ENCODE measurements at regions not wholly inside any gene's neighbourhood (a gene's known extent, or its start where the extent isn't known, plus 50 kb on each side); places are given as distances from the start of the nearest gene placed in this dataset.
"Not testable (repeated sequence)": the region's sequence is repeated elsewhere in the genome, so short reads cannot be mapped to it uniquely, and the experiment has no call there.

GRCh38 chr3:95319921-95320494 lies 1257.1 kb downstream of the NSUN3 start:
- no peak for DNase-seq

GRCh38 chr3:95327478-95327877 lies 1264.6 kb downstream of the NSUN3 start:
- DNase-seq = no peak

- no peak for DNase-seq
These were observed 1271.0 kb downstream of the NSUN3 start for GRCh38 chr3:95333826-95334225.

- DNase-seq = no peak
These were observed 1271.6 kb downstream of the NSUN3 start for GRCh38 chr3:95334461-95334860.

GRCh38 chr3:95335517-95335916 lies 1272.7 kb downstream of the NSUN3 start:
- DNase-seq = no peak

GRCh38 chr3:95338446-95338845 lies 1275.6 kb downstream of the NSUN3 start:
- no peak for DNase-seq

GRCh38 chr3:95341314-95341713 lies 1278.5 kb downstream of the NSUN3 start:
- DNase-seq = no peak

GRCh38 chr3:95343228-95343627 lies 1280.4 kb downstream of the NSUN3 start:
- no peak for DNase-seq

GRCh38 chr3:95343767-95344166 lies 1280.9 kb downstream of the NSUN3 start:
- DNase-seq = no peak

- not testable (repeated sequence) for DNase-seq
These were observed 1285.1 kb downstream of the NSUN3 start for GRCh38 chr3:95347936-95348335.

- DNase-seq = no peak
These were observed 1286.0 kb downstream of the NSUN3 start for GRCh38 chr3:95348879-95349278.

GRCh38 chr3:95350049-95350448 lies 1287.2 kb downstream of the NSUN3 start:
- no peak for DNase-seq

- DNase-seq = no peak
These were observed 1288.3 kb downstream of the NSUN3 start for GRCh38 chr3:95351158-95351557.

- DNase-seq = no peak
These were observed 1289.6 kb downstream of the NSUN3 start for GRCh38 chr3:95352471-95352870.

GRCh38 chr3:95354489-95354888 lies 1291.6 kb downstream of the NSUN3 start:
- DNase-seq = no peak

GRCh38 chr3:95356764-95357501 lies 1294.1 kb downstream of the NSUN3 start:
- no peak for DNase-seq

- no peak for DNase-seq
These were observed 1324.6 kb downstream of the NSUN3 start for GRCh38 chr3:95387242-95388021.

- DNase-seq = no peak
These were observed 1327.0 kb downstream of the NSUN3 start for GRCh38 chr3:95389725-95390313.

GRCh38 chr3:95394286-95394685 lies 1331.4 kb downstream of the NSUN3 start:
- DNase-seq = no peak

- DNase-seq = no peak
These were observed 1336.7 kb downstream of the NSUN3 start for GRCh38 chr3:95399585-95399984.

- no peak for DNase-seq
These were observed 1338.8 kb downstream of the NSUN3 start for GRCh38 chr3:95401693-95402092.

GRCh38 chr3:95407709-95408463 lies 1345.0 kb downstream of the NSUN3 start:
- no peak for DNase-seq

- no peak for DNase-seq
These were observed 1345.6 kb downstream of the NSUN3 start for GRCh38 chr3:95408464-95408862.

Data from NCI-H1694 (cell line).